LNCaP clone FGC (cell line): ENCODE measurements at regions not wholly inside any gene's neighbourhood (a gene's known extent, or its start where the extent isn't known, plus 50 kb on each side); places are given as distances from the start of the nearest gene placed in this dataset.
"Not testable (repeated sequence)": the region's sequence is repeated elsewhere in the genome, so short reads cannot be mapped to it uniquely, and the experiment has no call there.

Experiments
- DNase-seq: peaks from one replicate; pipeline ENCODE4 v3.0.0-alpha.2; 2011; ENCODE audit warnings: low read depth
- H3K4me3 ChIP-seq: 2 replicates; pipeline ENCODE4 v1.5.1; 2011; ENCODE audit warnings: mild to moderate bottlenecking, low read depth, low read length, control low read depth
- CTCF ChIP-seq: IDR thresholded peaks from 2 replicates; pipeline ENCODE4 v1.5.1; 2012; ENCODE audit warnings: mild to moderate bottlenecking; ENCODE audit not compliant: control insufficient read depth, insufficient read depth; ENCODE audit errors: extremely low read depth

- DNase-seq = no peak
- no peak for TF ChIP-seq CTCF
- no peak overlapping the region for H3K4me3 ChIP-seq
Observed at GRCh38 chr5:82439750-82440445, 161.7 kb upstream of the RPS23 start.

GRCh38 chr5:82437565-82437964, 159.4 kb upstream of the RPS23 start:
- H3K4me3 ChIP-seq, DNase-seq: not testable (repeated sequence)

- DNase-seq = no peak
- no peak overlapping the region for H3K4me3 ChIP-seq
- TF ChIP-seq CTCF = no peak
Observed at GRCh38 chr5:82436291-82436690, 158.1 kb upstream of the RPS23 start.

GRCh38 chr5:82434696-82435660, 156.8 kb upstream of the RPS23 start:
- peak overlapping the region; percentile 50 for H3K4me3 ChIP-seq
- not testable (repeated sequence) for DNase-seq

- H3K4me3 ChIP-seq = no peak overlapping the region
- no peak for TF ChIP-seq CTCF
- DNase-seq = no peak
Observed at GRCh38 chr5:82426464-82427154, 148.5 kb upstream of the RPS23 start.

GRCh38 chr5:82425591-82425990, 147.4 kb upstream of the RPS23 start:
- no peak for TF ChIP-seq CTCF
- H3K4me3 ChIP-seq = no peak overlapping the region
- DNase-seq = no peak

- no peak for TF ChIP-seq CTCF
- DNase-seq = no peak
- no peak overlapping the region for H3K4me3 ChIP-seq
Observed at GRCh38 chr5:82424211-82424610, 146.1 kb upstream of the RPS23 start.
